ENCODE measurements at regions not wholly inside any gene's neighbourhood (a gene's known extent, or its start where the extent isn't known, plus 50 kb on each side); places are given as distances from the start of the nearest gene placed in this dataset.

- no peak overlapping the region for H3K4me3 ChIP-seq
- H3K9me3 ChIP-seq, result no peaks in the 10 kb centered on the region
- H3K4me1 ChIP-seq, result no peaks in the 10 kb centered on the region
- intact Hi-C loops (cut with DNase I; ENCODE audit: low total_unique reads), result no loop called here
- TF ChIP-seq CTCF (IDR thresholded peaks at IDR 0.05) (no peak), POLR2AphosphoS5 (IDR thresholded peaks at IDR 0.05) (no peak), POLR2A (IDR thresholded peaks at IDR 0.05) (no peak)
- H3K27me3 ChIP-seq, result no peaks in the 10 kb centered on the region
- H3K27ac ChIP-seq, result no peak overlapping the region
- no peak for DNase-seq (ENCODE audit: low spot score in 2 of 2)
- H3K36me3 ChIP-seq, result no peaks in the 10 kb centered on the region
Measured at GRCh38 chr3:150261958-150262357, 146.1 kb upstream of the TSC22D2 start.

- H3K4me1 ChIP-seq, result no peaks in the 10 kb centered on the region
- TF ChIP-seq POLR2AphosphoS5 (IDR thresholded peaks at IDR 0.05) (no peak), POLR2A (IDR thresholded peaks at IDR 0.05) (no peak)
- DNase-seq (ENCODE audit: low spot score in 2 of 2), result no peak
- intact Hi-C loops (cut with DNase I; ENCODE audit: low total_unique reads), result no loop called here
- no peaks in the 10 kb centered on the region for H3K27me3 ChIP-seq
- no peaks in the 10 kb centered on the region for H3K36me3 ChIP-seq
- no peak overlapping the region for H3K27ac ChIP-seq
- H3K4me3 ChIP-seq, result no peak overlapping the region
- H3K9me3 ChIP-seq, result no peaks in the 10 kb centered on the region
Measured at GRCh38 chr3:150261418-150261817, 146.7 kb upstream of the TSC22D2 start.

- no peaks in the 10 kb centered on the region for H3K27me3 ChIP-seq
- H3K4me1 ChIP-seq, result no peaks in the 10 kb centered on the region
- no peak for DNase-seq (ENCODE audit: low spot score in 2 of 2)
- H3K4me3 ChIP-seq, result no peak overlapping the region
- no peaks in the 10 kb centered on the region for H3K36me3 ChIP-seq
- TF ChIP-seq POLR2AphosphoS5 (IDR thresholded peaks at IDR 0.05) (no peak), CTCF (IDR thresholded peaks at IDR 0.05) (no peak), POLR2A (IDR thresholded peaks at IDR 0.05) (no peak)
- intact Hi-C loops (cut with DNase I; ENCODE audit: low total_unique reads), result no loop called here
- H3K9me3 ChIP-seq, result no peaks in the 10 kb centered on the region
- no peak overlapping the region for H3K27ac ChIP-seq
Measured at GRCh38 chr3:150260398-150260710, 147.7 kb upstream of the TSC22D2 start.

- DNase-seq (ENCODE audit: low spot score in 2 of 2), result no peak
- Histone ChIP-seq H3K27me3 (no peaks in the 10 kb centered on the region), H3K27ac (no peak overlapping the region), H3K36me3 (no peaks in the 10 kb centered on the region), H3K9me3 (no peaks in the 10 kb centered on the region), H3K4me3 (no peak overlapping the region), H3K4me1 (no peaks in the 10 kb centered on the region)
- TF ChIP-seq CTCF (IDR thresholded peaks at IDR 0.05), result no peak
- no peak for TF ChIP-seq POLR2AphosphoS5 (IDR thresholded peaks at IDR 0.05)
- TF ChIP-seq POLR2A (IDR thresholded peaks at IDR 0.05), result no peak
- intact Hi-C loops (cut with DNase I; ENCODE audit: low total_unique reads), result no loop called here
Measured at GRCh38 chr3:150259526-150260397, 148.3 kb upstream of the TSC22D2 start.

- intact Hi-C loops (cut with DNase I; ENCODE audit: low total_unique reads), result no loop called here
- Histone ChIP-seq H3K4me3 (no peak overlapping the region), H3K36me3 (no peaks in the 10 kb centered on the region), H3K4me1 (no peaks in the 10 kb centered on the region), H3K27me3 (no peaks in the 10 kb centered on the region), H3K9me3 (no peaks in the 10 kb centered on the region), H3K27ac (no peak overlapping the region)
- TF ChIP-seq CTCF (IDR thresholded peaks at IDR 0.05) (no peak), POLR2AphosphoS5 (IDR thresholded peaks at IDR 0.05) (no peak), POLR2A (IDR thresholded peaks at IDR 0.05) (no peak)
- DNase-seq (ENCODE audit: low spot score in 2 of 2), result no peak
Measured at GRCh38 chr3:150256782-150257181, 151.3 kb upstream of the TSC22D2 start.
